CD4-positive, alpha-beta T cell (primary cell): ENCODE measurements at regions not wholly inside any gene's neighbourhood (a gene's known extent, or its start where the extent isn't known, plus 50 kb on each side); places are given as distances from the start of the nearest gene placed in this dataset.

Experiments used
- ATAC-seq: fragments of 200-7000 bp; cut with Tn5 transposase; one replicate; pipeline ENCODE4 v1.10.0; 2022; ENCODE audit warnings: mild to moderate bottlenecking; ENCODE audit not compliant: poor library complexity
- CTCF ChIA-PET: fragments of 350-600 bp; sonication (Branson Sonifier 250); formaldehyde crosslinking; loops from one replicate; lab custom pipeline; 2021; ENCODE audit warnings: antibody characterized with exemption, inconsistent platforms; lab: Charles Lee
- POLR2A ChIA-PET: fragments of 350-600 bp; sonication (Branson Sonifier 250); formaldehyde crosslinking; loops from one replicate; lab custom pipeline; 2021; ENCODE audit warnings: antibody characterized with exemption, inconsistent platforms; lab: Charles Lee
- DNase-seq, 14 experiments: peaks; one replicate each; pipeline ENCODE4 v3.0.0-alpha.2; 2013 to 2020; ENCODE audit warnings: mixed read lengths in 2 of 14
- H3K27ac ChIP-seq, 2 donors: one replicate each; pipeline versions ENCODE4 v1.5.1 to v1.7.0; 2013; ENCODE audit warnings: low read length in 2 of 2, low read depth in 1 of 2, mild to moderate bottlenecking in 1 of 2
- H3K27me3 ChIP-seq, 2 experiments: 1 replicate in 1 of 2; 2 replicates in 1 of 2; pipeline versions ENCODE4 v1.6.1 to v1.7.0; 2013; ENCODE audit warnings: low read length in 2 of 2, control low read depth in 1 of 2, mild to moderate bottlenecking in 1 of 2, moderate library complexity in 1 of 2; ENCODE audit not compliant: insufficient read depth in 2 of 2, control insufficient read depth in 1 of 2
- H3K36me3 ChIP-seq: one replicate; pipeline ENCODE4 v1.6.1; 2013; ENCODE audit warnings: low read length, control low read depth; ENCODE audit not compliant: insufficient read depth
- H3K4me1 ChIP-seq: one replicate; pipeline ENCODE4 v1.6.1; 2013; ENCODE audit warnings: low read length, control low read depth; ENCODE audit not compliant: insufficient read depth
- H3K4me3 ChIP-seq: one replicate; pipeline ENCODE4 v1.5.1; 2013; ENCODE audit warnings: mild to moderate bottlenecking, low read length, moderate library complexity
- H3K9me3 ChIP-seq, 2 experiments: 1 replicate in 1 of 2; 2 replicates in 1 of 2; pipeline versions ENCODE4 v1.6.1 to v1.7.0; 2013; ENCODE audit warnings: low read length in 2 of 2, mild to moderate bottlenecking in 2 of 2, control low read depth in 1 of 2, moderate library complexity in 1 of 2; ENCODE audit not compliant: control insufficient read depth in 1 of 2, insufficient read depth in 1 of 2
- H3K27ac Mint-ChIP-seq: one replicate; pipeline ENCODE4 v1.8.0; 2020; ENCODE audit warnings: mixed read lengths
- H3K27me3 Mint-ChIP-seq: one replicate; pipeline ENCODE4 v1.8.0; 2021; ENCODE audit warnings: mixed read lengths
- H3K36me3 Mint-ChIP-seq: one replicate; pipeline ENCODE4 v1.8.0; 2021; ENCODE audit warnings: low read depth, mixed read lengths
- H3K4me1 Mint-ChIP-seq: one replicate; pipeline ENCODE4 v1.8.0; 2021; ENCODE audit warnings: low read depth, mixed read lengths
- H3K4me3 Mint-ChIP-seq: one replicate; pipeline ENCODE4 v1.8.0; 2020; ENCODE audit warnings: mild to moderate bottlenecking, mixed read lengths
- H3K9me3 Mint-ChIP-seq: one replicate; pipeline ENCODE4 v1.8.0; 2020; ENCODE audit warnings: mixed read lengths
- intact Hi-C, 2 experiments: fragments of 100-400 bp; cut with DNase I in 1 of 2; cut with micrococcal nuclease in 1 of 2; formaldehyde crosslinking; loops; one replicate each; pipeline versions ENCODE4 v1.15.1 to v1.9.0; 2023 to 2025; cut with DNase I, micrococcal nuclease
- TF ChIP-seq, protein P1 (sequence below): fragments of 200-600 bp; IDR thresholded peaks from one replicate; pipeline ENCODE4 v1.8.0; 2022; ENCODE audit warnings: antibody characterized with exemption, mild to moderate bottlenecking

GRCh38 chr5:52449516-52449915 is 338.2 kb upstream of the ITGA1 start:
- Histone ChIP-seq H3K4me3 (no peak overlapping the region), H3K27ac (no peak overlapping the region), H3K27me3 (no peaks in the 10 kb centered on the region), H3K4me1 (no peaks in the 10 kb centered on the region), H3K36me3 (no peaks in the 10 kb centered on the region), H3K9me3 (no peaks in the 10 kb centered on the region)
- DNase-seq: no peak
- ChIA-PET POLR2A (no interaction called here), CTCF (no interaction called here)
- H3K4me3 Mint-ChIP-seq: no peak overlapping the region
- H3K27me3 Mint-ChIP-seq: peaks cover 3% of the 10 kb centered on the region
- TF ChIP-seq, protein P1, sequence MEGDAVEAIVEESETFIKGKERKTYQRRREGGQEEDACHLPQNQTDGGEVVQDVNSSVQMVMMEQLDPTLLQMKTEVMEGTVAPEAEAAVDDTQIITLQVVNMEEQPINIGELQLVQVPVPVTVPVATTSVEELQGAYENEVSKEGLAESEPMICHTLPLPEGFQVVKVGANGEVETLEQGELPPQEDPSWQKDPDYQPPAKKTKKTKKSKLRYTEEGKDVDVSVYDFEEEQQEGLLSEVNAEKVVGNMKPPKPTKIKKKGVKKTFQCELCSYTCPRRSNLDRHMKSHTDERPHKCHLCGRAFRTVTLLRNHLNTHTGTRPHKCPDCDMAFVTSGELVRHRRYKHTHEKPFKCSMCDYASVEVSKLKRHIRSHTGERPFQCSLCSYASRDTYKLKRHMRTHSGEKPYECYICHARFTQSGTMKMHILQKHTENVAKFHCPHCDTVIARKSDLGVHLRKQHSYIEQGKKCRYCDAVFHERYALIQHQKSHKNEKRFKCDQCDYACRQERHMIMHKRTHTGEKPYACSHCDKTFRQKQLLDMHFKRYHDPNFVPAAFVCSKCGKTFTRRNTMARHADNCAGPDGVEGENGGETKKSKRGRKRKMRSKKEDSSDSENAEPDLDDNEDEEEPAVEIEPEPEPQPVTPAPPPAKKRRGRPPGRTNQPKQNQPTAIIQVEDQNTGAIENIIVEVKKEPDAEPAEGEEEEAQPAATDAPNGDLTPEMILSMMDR: no peak
- no peaks in the 10 kb centered on the region for H3K9me3 Mint-ChIP-seq
- no peak for ATAC-seq
- H3K36me3 Mint-ChIP-seq: no peaks in the 10 kb centered on the region
- H3K4me1 Mint-ChIP-seq: no peaks in the 10 kb centered on the region
- intact Hi-C loops: no loop called here
- no peak overlapping the region for H3K27ac Mint-ChIP-seq

GRCh38 chr5:52452098-52452497 is 335.6 kb upstream of the ITGA1 start:
- no peaks in the 10 kb centered on the region for H3K36me3 ChIP-seq

GRCh38 chr5:52453176-52453575 is 334.5 kb upstream of the ITGA1 start:
- Mint-ChIP-seq H3K4me3 (no peak overlapping the region), H3K9me3 (no peaks in the 10 kb centered on the region), H3K27me3 (peaks cover 3% of the 10 kb centered on the region), H3K36me3 (no peaks in the 10 kb centered on the region), H3K4me1 (no peaks in the 10 kb centered on the region), H3K27ac (no peak overlapping the region)
- POLR2A ChIA-PET: no interaction called here
- no peaks in the 10 kb centered on the region for H3K27me3 ChIP-seq
- CTCF ChIA-PET: no interaction called here
- H3K27ac ChIP-seq: no peak overlapping the region
- ATAC-seq: no peak
- H3K4me3 ChIP-seq: no peak overlapping the region
- intact Hi-C loops: no loop called here
- no peaks in the 10 kb centered on the region for H3K9me3 ChIP-seq
- TF ChIP-seq, protein P1: no peak
- no peak for DNase-seq
- H3K36me3 ChIP-seq: no peaks in the 10 kb centered on the region
- no peaks in the 10 kb centered on the region for H3K4me1 ChIP-seq

More at GRCh38 chr5:52452098-52452497, 335.6 kb upstream of the ITGA1 start:
- no peaks in the 10 kb centered on the region for H3K9me3 Mint-ChIP-seq
- H3K4me3 Mint-ChIP-seq: no peak overlapping the region
- no peaks in the 10 kb centered on the region for H3K9me3 ChIP-seq
- POLR2A ChIA-PET: no interaction called here
- H3K4me3 ChIP-seq: no peak overlapping the region
- intact Hi-C loops: no loop called here
- no peaks in the 10 kb centered on the region for H3K4me1 Mint-ChIP-seq
- TF ChIP-seq, protein P1: no peak
- no peak for DNase-seq
- H3K4me1 ChIP-seq: no peaks in the 10 kb centered on the region
- H3K27me3 ChIP-seq: no peaks in the 10 kb centered on the region
- H3K27ac ChIP-seq: no peak overlapping the region
- H3K36me3 Mint-ChIP-seq: no peaks in the 10 kb centered on the region
- H3K27ac Mint-ChIP-seq: no peak overlapping the region
- peaks cover 3% of the 10 kb centered on the region for H3K27me3 Mint-ChIP-seq
- CTCF ChIA-PET: no interaction called here
- ATAC-seq: no peak
